ENCODE measurements at regions not wholly inside any gene's neighbourhood (a gene's known extent, or its start where the extent isn't known, plus 50 kb on each side); places are given as distances from the start of the nearest gene placed in this dataset.

GRCh38 chr21:25416669-25417068 is 190.6 kb downstream of the MRPL39 start:
- Histone ChIP-seq H3K27me3 (replicated peaks in 1 of 4; ENCODE audit: control insufficient read depth in 3 of 4, extremely low read depth in 1 of 4, insufficient read depth in 3 of 4, low read length in 3 of 4) (peaks cover 0 to 1% (median 0%) of the 10 kb centered on the region in 4 experiments; a peak in 1 of 7 replicates), H3K79me2 (ENCODE audit: control insufficient read depth in 1 of 2, insufficient read depth in 2 of 2, low read length in 2 of 2) (no peaks in the 10 kb centered on the region), H3K56ac (replicated peaks; ENCODE audit: insufficient read length, low read depth, low read length) (no peak overlapping the region), H3K4ac (replicated peaks; ENCODE audit: insufficient read length, low read depth, low read length) (no peak overlapping the region), H3K4me2 (ENCODE audit: insufficient read depth in 1 of 2, low read depth in 2 of 2, low read length in 2 of 2) (no peak overlapping the region), H3K4me1 (replicated peaks in 1 of 4; ENCODE audit: control insufficient read depth in 3 of 4, insufficient read depth in 4 of 4, low read length in 3 of 4) (no peaks in the 10 kb centered on the region), H2AFZ (ENCODE audit: low read length) (no peak overlapping the region), H3K36me3 (ENCODE audit: control insufficient read depth in 2 of 4, insufficient read depth in 4 of 4, low read length in 3 of 4) (no peaks in the 10 kb centered on the region), H2BK12ac (ENCODE audit: low read depth, low read length) (no peak overlapping the region), H4K20me1 (replicated peaks in 1 of 2; ENCODE audit: control insufficient read depth in 1 of 2, insufficient read depth in 2 of 2, low read length in 2 of 2) (no peaks in the 10 kb centered on the region), H3K18ac (ENCODE audit: extremely low read depth, low read length) (no peak overlapping the region), H4K8ac (ENCODE audit: extremely low read depth, insufficient read depth, low read length) (no peak overlapping the region), H2BK120ac (replicated peaks; ENCODE audit: low read depth, low read length) (no peak overlapping the region), H3K14ac (ENCODE audit: insufficient read length) (no peak overlapping the region), H3K79me1 (ENCODE audit: low read depth, low read length) (no peaks in the 10 kb centered on the region), H2BK5ac (ENCODE audit: low read depth, low read length) (no peak overlapping the region), H3K9me3 (ENCODE audit: insufficient read depth in 2 of 2, low read depth in 1 of 2, low read length in 1 of 2) (0 out of 4 replicates have a peak, but pooled peaks cover 0 to 3% of the 10 kb centered on the region in 2 experiments), H2BK15ac (ENCODE audit: low read length) (no peak overlapping the region), H3K4me3 (ENCODE audit: extremely low read depth in 1 of 4, insufficient read depth in 2 of 4, low read depth in 3 of 4, low read length in 4 of 4) (no peak overlapping the region), H4K91ac (replicated peaks; ENCODE audit: insufficient read length, low read length) (no peak overlapping the region), H3K27ac (ENCODE audit: low read depth, low read length) (no peak overlapping the region), H3K23ac (ENCODE audit: insufficient read length) (no peak overlapping the region), H3K9ac (replicated peaks in 1 of 4; ENCODE audit: extremely low read depth in 1 of 4, low read depth in 3 of 4, low read length in 3 of 4) (no peak overlapping the region), H3K23me2 (ENCODE audit: low read depth, low read length) (no peaks in the 10 kb centered on the region), H2BK20ac (ENCODE audit: low read length) (no peak overlapping the region), H2AK5ac (ENCODE audit: low read depth, low read length) (no peak overlapping the region), H4K5ac (ENCODE audit: insufficient read length, low read depth, low read length) (no peak overlapping the region)
- 90% methylated on average over 2 of the region's 2 CpGs; no CpG with 5 or more reads in 1 of the 2 experiments for WGBS, 2 experiments (ENCODE audit: extremely low coverage in 1 of 2, insufficient coverage in 1 of 2, insufficient read length in 1 of 2, insufficient replicate concordance in 2 of 2, low coverage in 1 of 2, low lambda C conversion rate in 2 of 2, missing lambda C conversion rate in 1 of 2)
- DNase-seq (ENCODE audit: low read depth in 1 of 2, low spot score in 2 of 2) (no peak), FAIRE-seq (no peak)
- ChIA-PET CTCF (ENCODE audit: partially characterized antibody) (interaction anchor here (0.6 to 1.4 kb wide), 3 partner anchors 17 to 133 kb away, joined by 3 to 4 read pairs (median 3); no protein-coding TSS in a partner anchor), POLR2A (ENCODE audit: partially characterized antibody) (no interaction called here)
- no peak for TF ChIP-seq TBP (IDR thresholded peaks at IDR 0.05; ENCODE audit: low read depth, low read length)
- TF ChIP-seq NANOG (IDR thresholded peaks at IDR 0.05; ENCODE audit: insufficient read depth, low read depth, low read length, poor library complexity, severe bottlenecking), result no peak
- no peak for TF ChIP-seq SP2 (IDR thresholded peaks at IDR 0.05; ENCODE audit: low read length)
- TF ChIP-seq GTF2F1 (IDR thresholded peaks at IDR 0.05; ENCODE audit: borderline replicate concordance, low read depth, low read length), result no peak
- TF ChIP-seq, protein P1, sequence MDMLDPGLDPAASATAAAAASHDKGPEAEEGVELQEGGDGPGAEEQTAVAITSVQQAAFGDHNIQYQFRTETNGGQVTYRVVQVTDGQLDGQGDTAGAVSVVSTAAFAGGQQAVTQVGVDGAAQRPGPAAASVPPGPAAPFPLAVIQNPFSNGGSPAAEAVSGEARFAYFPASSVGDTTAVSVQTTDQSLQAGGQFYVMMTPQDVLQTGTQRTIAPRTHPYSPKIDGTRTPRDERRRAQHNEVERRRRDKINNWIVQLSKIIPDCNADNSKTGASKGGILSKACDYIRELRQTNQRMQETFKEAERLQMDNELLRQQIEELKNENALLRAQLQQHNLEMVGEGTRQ (IDR thresholded peaks at IDR 0.05; ENCODE audit: low read length), result no peak
- no peak for TF ChIP-seq JUN (IDR thresholded peaks at IDR 0.05; ENCODE audit: low read depth, low read length)
- TF ChIP-seq JUND (IDR thresholded peaks at IDR 0.05; ENCODE audit: low read length), result no peak
- no peak for TF ChIP-seq POLR2A (IDR thresholded peaks at IDR 0.05; ENCODE audit: control extremely low read depth in 1 of 2, low read depth in 2 of 2, low read length in 2 of 2)
- TF ChIP-seq CBX8 (IDR thresholded peaks at IDR 0.05; ENCODE audit: borderline replicate concordance, low read depth, low read length), result no peak
- TF ChIP-seq POU5F1 (IDR thresholded peaks at IDR 0.05; ENCODE audit: low read depth, low read length), result no peak
- TF ChIP-seq RBBP5 (IDR thresholded peaks at IDR 0.05; ENCODE audit: borderline replicate concordance, low read depth, low read length), result no peak
- no peak for TF ChIP-seq CTCF (IDR thresholded peaks at IDR 0.05; ENCODE audit: control extremely low read depth in 1 of 3, insufficient read depth in 1 of 3, low read depth in 1 of 3, low read length in 3 of 3)
